Breast epithelium (tissue), 3 donors: ENCODE measurements at regions not wholly inside any gene's neighbourhood (a gene's known extent, or its start where the extent isn't known, plus 50 kb on each side); places are given as distances from the start of the nearest gene placed in this dataset.

ENCODE experiments used
- POLR2A ChIP-seq: fragments of 450-650 bp; IDR thresholded peaks from one replicate; pipeline ENCODE4 v1.6.1; 2016; ENCODE audit warnings: antibody characterized with exemption, mild to moderate bottlenecking, moderate library complexity
- POLR2AphosphoS5 ChIP-seq, 3 donors: sonication (generic); formaldehyde crosslinking; IDR thresholded peaks; one replicate each; pipeline ENCODE4 v1.6.1; 2017; ENCODE audit warnings: antibody characterized with exemption in 3 of 3
- TF ChIP-seq, protein P1 (sequence below), 3 donors: fragments of 450-650 bp; IDR thresholded peaks; one replicate each; pipeline ENCODE4 v1.5.1; 2016 to 2017; ENCODE audit warnings: antibody characterized with exemption in 3 of 3, mild to moderate bottlenecking in 3 of 3, moderate library complexity in 3 of 3

DNA sequence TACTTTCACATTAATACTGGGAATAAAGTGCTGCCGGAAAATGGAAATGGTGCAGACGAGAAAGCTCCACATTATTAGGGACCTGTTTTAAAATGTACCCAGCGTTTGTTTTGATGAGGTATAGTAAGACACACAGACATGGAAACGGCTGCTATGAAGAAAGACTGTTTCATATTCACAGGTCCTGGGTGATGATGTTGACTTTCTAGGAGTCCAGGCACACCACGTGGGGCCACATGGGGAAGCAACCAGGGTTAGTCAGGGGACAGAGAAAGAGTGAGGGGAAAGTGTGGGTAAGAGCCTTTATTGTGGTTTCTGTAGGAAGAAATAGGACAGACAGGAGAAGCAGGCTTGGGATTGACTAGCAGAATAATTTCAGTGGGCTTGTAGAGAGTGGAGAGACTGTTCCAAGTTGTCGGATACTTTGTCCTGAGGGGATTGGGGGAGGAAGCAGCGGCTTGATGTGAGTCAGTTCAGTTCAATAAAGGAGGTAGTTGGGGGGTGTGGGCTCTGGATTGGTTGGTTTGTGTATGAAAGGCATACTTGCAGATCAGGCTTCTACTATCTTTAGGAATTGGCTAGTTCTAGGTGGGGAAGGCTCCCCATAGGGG lies 112.0 kb upstream of the MCHR2 start:
- TF ChIP-seq POLR2A (no peak), POLR2AphosphoS5 (IDR thresholded peaks at IDR 0.05) (no peak)
- TF ChIP-seq, protein P1, sequence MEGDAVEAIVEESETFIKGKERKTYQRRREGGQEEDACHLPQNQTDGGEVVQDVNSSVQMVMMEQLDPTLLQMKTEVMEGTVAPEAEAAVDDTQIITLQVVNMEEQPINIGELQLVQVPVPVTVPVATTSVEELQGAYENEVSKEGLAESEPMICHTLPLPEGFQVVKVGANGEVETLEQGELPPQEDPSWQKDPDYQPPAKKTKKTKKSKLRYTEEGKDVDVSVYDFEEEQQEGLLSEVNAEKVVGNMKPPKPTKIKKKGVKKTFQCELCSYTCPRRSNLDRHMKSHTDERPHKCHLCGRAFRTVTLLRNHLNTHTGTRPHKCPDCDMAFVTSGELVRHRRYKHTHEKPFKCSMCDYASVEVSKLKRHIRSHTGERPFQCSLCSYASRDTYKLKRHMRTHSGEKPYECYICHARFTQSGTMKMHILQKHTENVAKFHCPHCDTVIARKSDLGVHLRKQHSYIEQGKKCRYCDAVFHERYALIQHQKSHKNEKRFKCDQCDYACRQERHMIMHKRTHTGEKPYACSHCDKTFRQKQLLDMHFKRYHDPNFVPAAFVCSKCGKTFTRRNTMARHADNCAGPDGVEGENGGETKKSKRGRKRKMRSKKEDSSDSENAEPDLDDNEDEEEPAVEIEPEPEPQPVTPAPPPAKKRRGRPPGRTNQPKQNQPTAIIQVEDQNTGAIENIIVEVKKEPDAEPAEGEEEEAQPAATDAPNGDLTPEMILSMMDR (IDR thresholded peaks at IDR 0.05): no peak
